ENCODE measurements at regions not wholly inside any gene's neighbourhood (a gene's known extent, or its start where the extent isn't known, plus 50 kb on each side); places are given as distances from the start of the nearest gene placed in this dataset.

DNA sequence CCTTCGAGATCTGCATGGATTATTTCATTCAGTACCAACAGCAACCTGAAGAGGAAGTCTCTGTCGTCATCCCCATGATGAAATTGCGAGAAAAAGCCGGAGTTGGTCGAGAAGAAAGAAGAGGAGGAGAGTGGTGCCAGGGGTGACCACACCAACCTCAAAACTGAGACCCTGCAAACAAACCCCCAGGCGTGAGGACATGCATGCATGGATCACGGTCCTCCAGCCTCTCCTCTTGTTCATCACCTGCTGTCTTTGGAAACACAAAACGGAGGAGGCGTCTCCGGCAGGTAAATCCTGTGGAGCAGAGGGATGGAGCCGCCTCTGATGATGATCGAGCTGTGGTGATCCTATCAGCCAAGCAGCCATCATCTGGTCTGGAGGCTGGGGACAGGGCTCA is 114.4 kb upstream of the IRX2 start:
- no peak for TF ChIP-seq POLR2A (IDR thresholded peaks at IDR 0.05)
- TF ChIP-seq, protein P1, sequence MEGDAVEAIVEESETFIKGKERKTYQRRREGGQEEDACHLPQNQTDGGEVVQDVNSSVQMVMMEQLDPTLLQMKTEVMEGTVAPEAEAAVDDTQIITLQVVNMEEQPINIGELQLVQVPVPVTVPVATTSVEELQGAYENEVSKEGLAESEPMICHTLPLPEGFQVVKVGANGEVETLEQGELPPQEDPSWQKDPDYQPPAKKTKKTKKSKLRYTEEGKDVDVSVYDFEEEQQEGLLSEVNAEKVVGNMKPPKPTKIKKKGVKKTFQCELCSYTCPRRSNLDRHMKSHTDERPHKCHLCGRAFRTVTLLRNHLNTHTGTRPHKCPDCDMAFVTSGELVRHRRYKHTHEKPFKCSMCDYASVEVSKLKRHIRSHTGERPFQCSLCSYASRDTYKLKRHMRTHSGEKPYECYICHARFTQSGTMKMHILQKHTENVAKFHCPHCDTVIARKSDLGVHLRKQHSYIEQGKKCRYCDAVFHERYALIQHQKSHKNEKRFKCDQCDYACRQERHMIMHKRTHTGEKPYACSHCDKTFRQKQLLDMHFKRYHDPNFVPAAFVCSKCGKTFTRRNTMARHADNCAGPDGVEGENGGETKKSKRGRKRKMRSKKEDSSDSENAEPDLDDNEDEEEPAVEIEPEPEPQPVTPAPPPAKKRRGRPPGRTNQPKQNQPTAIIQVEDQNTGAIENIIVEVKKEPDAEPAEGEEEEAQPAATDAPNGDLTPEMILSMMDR (IDR thresholded peaks at IDR 0.05 in 4 of 5, conservative IDR thresholded peaks at IDR 0.05 in 1 of 5): no peak
